ENCODE measurements at regions not wholly inside any gene's neighbourhood (a gene's known extent, or its start where the extent isn't known, plus 50 kb on each side); places are given as distances from the start of the nearest gene placed in this dataset.

GRCh38 chr3:34742151-34742550 is 897.2 kb upstream of the ARPP21 start:
- 83 to 100% methylated on average over 1 of the region's 1 CpG for WGBS, 2 experiments
- no peaks in the 10 kb centered on the region for H3K4me1 ChIP-seq (ENCODE audit: control insufficient read depth, insufficient read depth, low read length)
- no peaks in the 10 kb centered on the region for H3K36me3 ChIP-seq (ENCODE audit: control insufficient read depth, insufficient read depth, low read length)
- no peaks in the 10 kb centered on the region for H3K9me3 ChIP-seq (ENCODE audit: control insufficient read depth, low read length)
- no peak overlapping the region for H3K4me3 ChIP-seq (ENCODE audit: insufficient read depth, low read depth, low read length)
- H3K27ac ChIP-seq (ENCODE audit: insufficient read depth, low read depth, low read length, poor library complexity, severe bottlenecking) = no peak overlapping the region
- no peaks in the 10 kb centered on the region for H3K27me3 ChIP-seq (ENCODE audit: control insufficient read depth, insufficient read depth, low read length, poor library complexity, severe bottlenecking)

- no peaks in the 10 kb centered on the region for H3K9me3 ChIP-seq (ENCODE audit: control insufficient read depth, low read length)
- WGBS, 2 experiments = 84 to 86% methylated on average over 9 of the region's 9 CpGs
- no peak overlapping the region for H3K27ac ChIP-seq (ENCODE audit: insufficient read depth, low read depth, low read length, poor library complexity, severe bottlenecking)
- no peaks in the 10 kb centered on the region for H3K36me3 ChIP-seq (ENCODE audit: control insufficient read depth, insufficient read depth, low read length)
- no peaks in the 10 kb centered on the region for H3K4me1 ChIP-seq (ENCODE audit: control insufficient read depth, insufficient read depth, low read length)
- no peaks in the 10 kb centered on the region for H3K27me3 ChIP-seq (ENCODE audit: control insufficient read depth, insufficient read depth, low read length, poor library complexity, severe bottlenecking)
- no peak overlapping the region for H3K4me3 ChIP-seq (ENCODE audit: insufficient read depth, low read depth, low read length)
These were observed 880.6 kb upstream of the ARPP21 start for GRCh38 chr3:34758630-34759261.

GRCh38 chr3:34777386-34777785 is 861.9 kb upstream of the ARPP21 start:
- H3K36me3 ChIP-seq (ENCODE audit: control insufficient read depth, insufficient read depth, low read length) = no peaks in the 10 kb centered on the region
- H3K9me3 ChIP-seq (ENCODE audit: control insufficient read depth, low read length) = no peaks in the 10 kb centered on the region
- no peak overlapping the region for H3K4me3 ChIP-seq (ENCODE audit: insufficient read depth, low read depth, low read length)
- WGBS, 2 experiments = 77 to 80% methylated on average over 4 of the region's 4 CpGs
- H3K27me3 ChIP-seq (ENCODE audit: control insufficient read depth, insufficient read depth, low read length, poor library complexity, severe bottlenecking) = no peaks in the 10 kb centered on the region
- no peaks in the 10 kb centered on the region for H3K4me1 ChIP-seq (ENCODE audit: control insufficient read depth, insufficient read depth, low read length)
- no peak overlapping the region for H3K27ac ChIP-seq (ENCODE audit: insufficient read depth, low read depth, low read length, poor library complexity, severe bottlenecking)

- Histone ChIP-seq H3K36me3 (ENCODE audit: control insufficient read depth, insufficient read depth, low read length) (no peaks in the 10 kb centered on the region), H3K4me3 (ENCODE audit: insufficient read depth, low read depth, low read length) (no peak overlapping the region), H3K9me3 (ENCODE audit: control insufficient read depth, low read length) (no peaks in the 10 kb centered on the region)
These were observed 860.2 kb upstream of the ARPP21 start for GRCh38 chr3:34779092-34779491.

GRCh38 chr3:34780294-34780693 is 859.0 kb upstream of the ARPP21 start:
- WGBS, 2 experiments = 82 to 87% methylated on average over 5 of the region's 5 CpGs
- H3K4me3 ChIP-seq (ENCODE audit: insufficient read depth, low read depth, low read length) = no peak overlapping the region
- no peaks in the 10 kb centered on the region for H3K4me1 ChIP-seq (ENCODE audit: control insufficient read depth, insufficient read depth, low read length)
- no peak overlapping the region for H3K27ac ChIP-seq (ENCODE audit: insufficient read depth, low read depth, low read length, poor library complexity, severe bottlenecking)
- H3K27me3 ChIP-seq (ENCODE audit: control insufficient read depth, insufficient read depth, low read length, poor library complexity, severe bottlenecking) = no peaks in the 10 kb centered on the region
- H3K36me3 ChIP-seq (ENCODE audit: control insufficient read depth, insufficient read depth, low read length) = no peaks in the 10 kb centered on the region
- no peaks in the 10 kb centered on the region for H3K9me3 ChIP-seq (ENCODE audit: control insufficient read depth, low read length)

More at GRCh38 chr3:34779092-34779491, 860.2 kb upstream of the ARPP21 start:
- H3K27ac ChIP-seq (ENCODE audit: insufficient read depth, low read depth, low read length, poor library complexity, severe bottlenecking) = no peak overlapping the region
- H3K4me1 ChIP-seq (ENCODE audit: control insufficient read depth, insufficient read depth, low read length) = no peaks in the 10 kb centered on the region
- H3K27me3 ChIP-seq (ENCODE audit: control insufficient read depth, insufficient read depth, low read length, poor library complexity, severe bottlenecking) = no peaks in the 10 kb centered on the region
- WGBS, 2 experiments = no CpG with 5 or more reads among the region's 1 CpG

- no peaks in the 10 kb centered on the region for H3K27me3 ChIP-seq (ENCODE audit: control insufficient read depth, insufficient read depth, low read length, poor library complexity, severe bottlenecking)
- H3K4me1 ChIP-seq (ENCODE audit: control insufficient read depth, insufficient read depth, low read length) = no peaks in the 10 kb centered on the region
- H3K36me3 ChIP-seq (ENCODE audit: control insufficient read depth, insufficient read depth, low read length) = no peaks in the 10 kb centered on the region
- H3K27ac ChIP-seq (ENCODE audit: insufficient read depth, low read depth, low read length, poor library complexity, severe bottlenecking) = no peak overlapping the region
- 77 to 79% methylated on average over 4 of the region's 4 CpGs for WGBS, 2 experiments
- H3K4me3 ChIP-seq (ENCODE audit: insufficient read depth, low read depth, low read length) = no peak overlapping the region
- H3K9me3 ChIP-seq (ENCODE audit: control insufficient read depth, low read length) = no peaks in the 10 kb centered on the region
These were observed 858.4 kb upstream of the ARPP21 start for GRCh38 chr3:34780973-34781372.

- H3K36me3 ChIP-seq (ENCODE audit: control insufficient read depth, insufficient read depth, low read length) = no peaks in the 10 kb centered on the region
- no peaks in the 10 kb centered on the region for H3K4me1 ChIP-seq (ENCODE audit: control insufficient read depth, insufficient read depth, low read length)
- H3K9me3 ChIP-seq (ENCODE audit: control insufficient read depth, low read length) = no peaks in the 10 kb centered on the region
- no peak overlapping the region for H3K4me3 ChIP-seq (ENCODE audit: insufficient read depth, low read depth, low read length)
- no peaks in the 10 kb centered on the region for H3K27me3 ChIP-seq (ENCODE audit: control insufficient read depth, insufficient read depth, low read length, poor library complexity, severe bottlenecking)
- no peak overlapping the region for H3K27ac ChIP-seq (ENCODE audit: insufficient read depth, low read depth, low read length, poor library complexity, severe bottlenecking)
- WGBS, 2 experiments = 91 to 100% methylated on average over 2 of the region's 2 CpGs
These were observed 856.5 kb upstream of the ARPP21 start for GRCh38 chr3:34782871-34783270.

GRCh38 chr3:34783876-34784275 is 855.4 kb upstream of the ARPP21 start:
- no peaks in the 10 kb centered on the region for H3K4me1 ChIP-seq (ENCODE audit: control insufficient read depth, insufficient read depth, low read length)
- no peaks in the 10 kb centered on the region for H3K9me3 ChIP-seq (ENCODE audit: control insufficient read depth, low read length)
- no peaks in the 10 kb centered on the region for H3K27me3 ChIP-seq (ENCODE audit: control insufficient read depth, insufficient read depth, low read length, poor library complexity, severe bottlenecking)
- no peaks in the 10 kb centered on the region for H3K36me3 ChIP-seq (ENCODE audit: control insufficient read depth, insufficient read depth, low read length)
- no peak overlapping the region for H3K4me3 ChIP-seq (ENCODE audit: insufficient read depth, low read depth, low read length)
- no peak overlapping the region for H3K27ac ChIP-seq (ENCODE audit: insufficient read depth, low read depth, low read length, poor library complexity, severe bottlenecking)

- no peaks in the 10 kb centered on the region for H3K27me3 ChIP-seq (ENCODE audit: control insufficient read depth, insufficient read depth, low read length, poor library complexity, severe bottlenecking)
- no peaks in the 10 kb centered on the region for H3K4me1 ChIP-seq (ENCODE audit: control insufficient read depth, insufficient read depth, low read length)
- H3K9me3 ChIP-seq (ENCODE audit: control insufficient read depth, low read length) = no peaks in the 10 kb centered on the region
- WGBS, 2 experiments = 98 to 100% methylated on average over 1 of the region's 1 CpG
- no peak overlapping the region for H3K27ac ChIP-seq (ENCODE audit: insufficient read depth, low read depth, low read length, poor library complexity, severe bottlenecking)
- no peaks in the 10 kb centered on the region for H3K36me3 ChIP-seq (ENCODE audit: control insufficient read depth, insufficient read depth, low read length)
- no peak overlapping the region for H3K4me3 ChIP-seq (ENCODE audit: insufficient read depth, low read depth, low read length)
These were observed 846.3 kb upstream of the ARPP21 start for GRCh38 chr3:34793057-34793456.

- H3K27me3 ChIP-seq (ENCODE audit: control insufficient read depth, insufficient read depth, low read length, poor library complexity, severe bottlenecking) = no peaks in the 10 kb centered on the region
- no peak overlapping the region for H3K27ac ChIP-seq (ENCODE audit: insufficient read depth, low read depth, low read length, poor library complexity, severe bottlenecking)
- 100% methylated on average over 1 of the region's 1 CpG; no CpG with 5 or more reads in 1 of the 2 experiments for WGBS, 2 experiments
- H3K36me3 ChIP-seq (ENCODE audit: control insufficient read depth, insufficient read depth, low read length) = no peaks in the 10 kb centered on the region
- no peaks in the 10 kb centered on the region for H3K9me3 ChIP-seq (ENCODE audit: control insufficient read depth, low read length)
- peaks cover 5% of the 10 kb centered on the region for H3K4me1 ChIP-seq (ENCODE audit: control insufficient read depth, insufficient read depth, low read length)
- H3K4me3 ChIP-seq (ENCODE audit: insufficient read depth, low read depth, low read length) = no peak overlapping the region
These were observed 831.7 kb upstream of the ARPP21 start for GRCh38 chr3:34807611-34808010.

- Histone ChIP-seq H3K27me3 (ENCODE audit: control insufficient read depth, insufficient read depth, low read length, poor library complexity, severe bottlenecking) (no peaks in the 10 kb centered on the region), H3K27ac (ENCODE audit: insufficient read depth, low read depth, low read length, poor library complexity, severe bottlenecking) (no peak overlapping the region), H3K4me1 (ENCODE audit: control insufficient read depth, insufficient read depth, low read length) (peaks cover 5% of the 10 kb centered on the region), H3K36me3 (ENCODE audit: control insufficient read depth, insufficient read depth, low read length) (no peaks in the 10 kb centered on the region), H3K4me3 (ENCODE audit: insufficient read depth, low read depth, low read length) (no peak overlapping the region), H3K9me3 (ENCODE audit: control insufficient read depth, low read length) (no peaks in the 10 kb centered on the region)
- 40 to 50% methylated on average over 1 of the region's 1 CpG for WGBS, 2 experiments
These were observed 831.0 kb upstream of the ARPP21 start for GRCh38 chr3:34808287-34808686.

Measured in ectodermal cell (in vitro differentiated cells).